BJ (cell line): ENCODE measurements at regions not wholly inside any gene's neighbourhood (a gene's known extent, or its start where the extent isn't known, plus 50 kb on each side); places are given as distances from the start of the nearest gene placed in this dataset.

Experiments used
- CTCF ChIA-PET: fragments of 350-600 bp; formaldehyde crosslinking; extraction: SDS; loops from one replicate; lab custom pipeline; 2021; ENCODE audit warnings: antibody characterized with exemption, inconsistent platforms; lab: Yijun Ruan, JAX
- POLR2A ChIA-PET: fragments of 300-600 bp; sonication (Branson Sonifier 250); formaldehyde crosslinking; extraction: SDS; loops from one replicate; lab custom pipeline; 2021; ENCODE audit warnings: antibody characterized with exemption; lab: Charles Lee
- DNase-seq: peaks from one replicate; pipeline ENCODE4 v3.0.0-alpha.2; 2011; ENCODE audit warnings: low read depth
- H3K27me3 ChIP-seq: 2 replicates; pipeline ENCODE4 v1.6.0; 2011; ENCODE audit warnings: low read length; ENCODE audit not compliant: control insufficient read depth, insufficient read depth
- H3K36me3 ChIP-seq: 2 replicates; pipeline ENCODE4 v1.5.1; 2011; ENCODE audit warnings: low read length; ENCODE audit not compliant: control insufficient read depth, insufficient read depth
- H3K4me3 ChIP-seq: 2 replicates; pipeline ENCODE4 v1.5.1; 2011; ENCODE audit warnings: low read depth, mild to moderate bottlenecking, control low read depth, low read length
- TF ChIP-seq, protein P1 (sequence below): IDR thresholded peaks from 2 replicates; pipeline ENCODE4 v1.5.1; 2011; ENCODE audit warnings: low read depth, mild to moderate bottlenecking, control low read depth, inconsistent platforms, low read length, moderate library complexity; ENCODE audit not compliant: insufficient read depth

DNA sequence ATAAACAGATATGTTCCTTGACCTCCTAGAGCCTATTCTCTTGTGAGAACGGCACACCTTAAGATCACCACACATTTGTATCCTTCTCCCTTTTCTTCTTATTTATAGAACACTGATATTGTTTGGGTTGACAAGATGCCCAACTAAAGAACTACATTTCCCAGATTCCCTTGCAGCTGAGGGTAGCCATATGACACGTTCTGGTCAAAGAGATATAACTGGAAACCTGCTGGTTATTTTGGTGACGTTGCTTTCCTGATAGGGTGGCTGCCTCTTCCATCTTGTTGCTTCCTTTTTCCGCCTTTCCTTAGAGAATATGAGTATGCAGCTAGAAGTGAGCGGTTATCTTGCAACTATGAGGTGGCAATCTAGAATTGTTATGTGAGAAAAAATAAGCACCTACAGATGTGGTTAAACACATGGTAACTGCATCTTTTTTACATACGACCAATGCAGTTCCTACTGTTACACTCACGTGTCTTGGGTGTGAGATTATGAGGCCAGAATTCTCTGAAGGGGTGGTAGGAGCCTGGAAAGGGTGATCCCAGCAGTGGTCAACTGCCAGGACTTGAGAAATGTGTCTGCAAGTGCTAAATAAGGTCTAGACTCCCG, 72.9 kb downstream of the SEC61B start:
- Histone ChIP-seq H3K27me3 (0 out of 2 replicates have a peak, but pooled peaks cover 1% of the 10 kb centered on the region), H3K36me3 (no peaks in the 10 kb centered on the region), H3K4me3 (no peak overlapping the region)
- POLR2A ChIA-PET, result no interaction called here
- no peak for DNase-seq
- TF ChIP-seq, protein P1, sequence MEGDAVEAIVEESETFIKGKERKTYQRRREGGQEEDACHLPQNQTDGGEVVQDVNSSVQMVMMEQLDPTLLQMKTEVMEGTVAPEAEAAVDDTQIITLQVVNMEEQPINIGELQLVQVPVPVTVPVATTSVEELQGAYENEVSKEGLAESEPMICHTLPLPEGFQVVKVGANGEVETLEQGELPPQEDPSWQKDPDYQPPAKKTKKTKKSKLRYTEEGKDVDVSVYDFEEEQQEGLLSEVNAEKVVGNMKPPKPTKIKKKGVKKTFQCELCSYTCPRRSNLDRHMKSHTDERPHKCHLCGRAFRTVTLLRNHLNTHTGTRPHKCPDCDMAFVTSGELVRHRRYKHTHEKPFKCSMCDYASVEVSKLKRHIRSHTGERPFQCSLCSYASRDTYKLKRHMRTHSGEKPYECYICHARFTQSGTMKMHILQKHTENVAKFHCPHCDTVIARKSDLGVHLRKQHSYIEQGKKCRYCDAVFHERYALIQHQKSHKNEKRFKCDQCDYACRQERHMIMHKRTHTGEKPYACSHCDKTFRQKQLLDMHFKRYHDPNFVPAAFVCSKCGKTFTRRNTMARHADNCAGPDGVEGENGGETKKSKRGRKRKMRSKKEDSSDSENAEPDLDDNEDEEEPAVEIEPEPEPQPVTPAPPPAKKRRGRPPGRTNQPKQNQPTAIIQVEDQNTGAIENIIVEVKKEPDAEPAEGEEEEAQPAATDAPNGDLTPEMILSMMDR, result no peak
- CTCF ChIA-PET, result interaction anchor here (0.5 kb wide), 1 partner anchor 26 kb away, joined by 4 read pairs; no protein-coding TSS in a partner anchor

DNA sequence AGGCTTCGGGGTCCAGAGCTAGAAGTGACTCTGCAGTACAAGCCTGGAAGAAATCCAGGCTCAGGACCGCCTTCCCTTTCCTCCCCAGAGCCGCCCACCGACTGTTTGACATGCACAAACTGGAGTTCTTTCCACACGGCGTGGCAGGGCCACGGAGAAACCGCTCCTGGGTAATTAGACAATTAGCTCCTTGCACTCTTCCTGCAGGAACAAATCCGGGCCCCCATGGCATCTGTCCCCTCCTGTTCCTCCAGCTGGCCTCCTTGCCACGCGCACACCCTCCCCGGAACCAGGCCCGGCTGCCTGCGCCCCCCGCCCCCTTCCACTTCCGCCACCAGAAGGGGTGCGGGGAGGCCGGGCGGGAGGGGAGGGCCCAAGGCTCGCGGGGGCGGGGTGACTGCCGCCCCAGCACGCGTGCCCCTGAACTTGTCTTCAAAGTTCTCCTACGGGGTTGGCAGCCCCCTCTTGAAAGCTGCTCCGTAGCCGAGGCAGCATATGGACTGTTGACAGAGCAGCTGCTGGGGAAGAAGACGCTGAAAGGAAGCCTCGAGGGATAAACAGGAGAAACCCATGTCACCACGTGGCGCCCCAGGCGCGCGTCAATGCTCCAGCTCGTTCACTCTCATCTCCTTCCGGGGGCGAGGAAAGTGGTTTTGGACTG, 74.3 kb downstream of the SEC61B start:
- Histone ChIP-seq H3K4me3 (no peak overlapping the region), H3K36me3 (no peaks in the 10 kb centered on the region), H3K27me3 (0 out of 2 replicates have a peak, but pooled peaks cover 1% of the 10 kb centered on the region)
- CTCF ChIA-PET, result interaction anchor here (1.2 to 2.4 kb wide), 2 partner anchors 8 to 9 kb away, joined by 3 to 10 read pairs; no protein-coding TSS in a partner anchor
- no peak for DNase-seq
- TF ChIP-seq, protein P1, result no peak
- POLR2A ChIA-PET, result no interaction called here

DNA sequence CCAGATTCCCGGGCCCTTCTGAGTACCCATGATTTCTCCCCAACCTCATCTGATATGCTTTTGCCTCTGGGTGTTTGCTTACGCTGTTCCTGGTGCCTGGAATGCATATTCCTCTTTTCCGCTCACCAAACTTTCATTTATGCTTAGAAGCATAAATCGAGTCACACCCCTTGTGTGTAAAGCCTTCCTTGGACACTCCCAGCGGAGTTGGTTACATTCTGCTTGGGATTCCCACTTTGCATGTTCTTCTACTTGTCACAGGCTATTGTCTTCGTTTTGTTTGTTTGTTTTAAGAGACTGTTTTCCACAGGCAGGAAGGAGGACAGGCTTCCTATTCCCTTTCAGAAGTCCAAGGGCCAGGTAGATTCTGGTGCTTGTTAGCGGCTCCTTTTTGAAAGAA, 76.5 kb downstream of the SEC61B start:
- no peaks in the 10 kb centered on the region for H3K27me3 ChIP-seq
- TF ChIP-seq, protein P1, result no peak
- POLR2A ChIA-PET, result no interaction called here
- CTCF ChIA-PET, result interaction anchor here (0.8 to 1.3 kb wide), 2 partner anchors 8 to 11 kb away, joined by 3 to 4 read pairs; no protein-coding TSS in a partner anchor
- no peaks in the 10 kb centered on the region for H3K36me3 ChIP-seq
- DNase-seq, result no peak
- no peak overlapping the region for H3K4me3 ChIP-seq

DNA sequence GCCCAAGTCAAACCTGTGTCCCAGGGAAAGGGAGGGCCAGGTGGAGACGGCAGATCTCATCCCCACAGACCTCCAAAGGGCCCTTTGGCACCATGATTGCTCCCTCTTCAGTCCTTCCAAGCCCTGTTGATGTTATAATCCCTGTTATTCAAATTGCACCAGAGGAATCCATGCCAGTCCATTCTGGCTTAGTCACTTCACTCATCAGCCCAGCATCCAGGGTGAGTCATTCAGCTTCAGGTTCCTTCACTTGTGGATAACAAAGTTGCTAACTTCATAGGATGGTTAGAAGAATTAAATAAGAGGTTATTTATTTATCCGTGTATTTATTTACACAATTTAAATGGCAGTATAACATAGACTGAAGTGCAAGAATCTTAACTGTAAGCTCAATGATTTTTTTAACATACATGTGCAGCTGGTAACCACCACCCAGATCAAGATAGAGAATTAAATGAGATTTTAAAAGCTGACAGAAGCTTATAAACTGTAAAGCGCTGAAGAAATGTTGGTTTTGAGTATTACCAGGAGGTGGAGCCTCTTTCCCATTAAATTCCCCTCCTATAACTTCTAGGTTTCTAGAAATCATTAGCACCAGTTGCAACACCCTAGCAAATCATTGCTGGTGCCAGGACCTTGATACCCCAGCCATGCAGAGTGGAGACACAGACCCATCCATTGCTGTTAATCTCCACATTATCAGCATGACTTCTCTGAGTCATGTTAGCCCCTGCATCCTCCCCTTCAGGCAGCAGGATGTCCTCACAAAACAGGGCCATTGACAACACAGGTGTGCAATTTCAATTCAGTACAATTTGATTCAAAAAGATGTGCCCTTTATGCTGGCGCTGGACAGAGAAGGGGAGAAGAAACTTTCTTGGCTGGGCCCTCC, 77.4 kb downstream of the SEC61B start:
- CTCF ChIA-PET, result interaction anchor here (0.8 to 1.0 kb wide), 2 partner anchors 9 to 525 kb away, joined by 3 read pairs; no protein-coding TSS in a partner anchor

More for the DNA sequence above, 77.4 kb downstream of the SEC61B start:
- POLR2A ChIA-PET, result no interaction called here
- TF ChIP-seq, protein P1, result 0 out of 2 replicates have a peak, but pooled peaks have one; percentile 34
- no peaks in the 10 kb centered on the region for H3K27me3 ChIP-seq
- no peak overlapping the region for H3K4me3 ChIP-seq
- DNase-seq, result peak; percentile 19
- no peaks in the 10 kb centered on the region for H3K36me3 ChIP-seq
